Retinal pigment epithelial cell (primary cell): ENCODE measurements at regions not wholly inside any gene's neighbourhood (a gene's known extent, or its start where the extent isn't known, plus 50 kb on each side); places are given as distances from the start of the nearest gene placed in this dataset.
"Not testable (repeated sequence)": the region's sequence is repeated elsewhere in the genome, so short reads cannot be mapped to it uniquely, and the experiment has no call there.

Experiments
- DNase-seq: peaks from one replicate; pipeline ENCODE4 v3.0.0-alpha.2; 2010; ENCODE audit warnings: low read depth
- H3K4me3 ChIP-seq: 2 replicates; pipeline ENCODE4 v1.5.1; 2011; ENCODE audit warnings: mild to moderate bottlenecking, low read length, control low read depth, moderate library complexity
- TF ChIP-seq, protein P1 (sequence below): conservative IDR thresholded peaks from 2 replicates; pipeline ENCODE4 v1.5.1; 2011; ENCODE audit warnings: low read depth, low read length, control low read depth, inconsistent platforms

DNA sequence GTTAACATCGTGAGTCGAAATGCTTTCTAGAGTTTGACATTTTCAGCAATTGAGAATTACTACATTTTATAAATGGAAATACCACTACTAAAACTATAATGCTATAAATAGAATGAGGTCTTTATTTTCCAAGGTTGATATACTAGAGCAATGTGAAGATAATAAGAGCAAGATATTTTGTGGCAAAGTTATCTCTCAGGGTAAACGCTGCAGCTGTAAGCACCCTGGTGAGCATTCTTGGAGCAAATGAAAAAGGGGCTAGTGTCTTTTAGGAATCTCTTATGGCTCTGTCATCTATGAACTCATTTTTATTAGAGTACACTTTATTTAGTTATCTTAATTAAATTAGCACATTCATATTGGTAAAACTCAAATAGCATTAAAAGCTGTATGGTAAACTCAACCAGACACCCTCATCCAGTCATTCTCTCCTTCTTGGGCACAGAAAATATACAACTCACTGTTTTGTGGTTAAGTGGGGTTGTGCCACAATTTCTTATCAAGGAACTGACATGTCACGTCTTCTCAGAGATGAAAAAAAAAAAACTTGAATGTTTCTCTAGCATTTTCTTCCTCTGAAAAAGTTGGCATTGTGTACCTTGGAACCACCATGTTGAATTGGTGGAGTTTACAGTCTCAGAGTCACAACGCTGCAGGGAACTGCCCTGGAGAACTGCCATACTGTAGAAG, 289.5 kb upstream of the PFKP start:
- no peak for DNase-seq
- TF ChIP-seq, protein P1, sequence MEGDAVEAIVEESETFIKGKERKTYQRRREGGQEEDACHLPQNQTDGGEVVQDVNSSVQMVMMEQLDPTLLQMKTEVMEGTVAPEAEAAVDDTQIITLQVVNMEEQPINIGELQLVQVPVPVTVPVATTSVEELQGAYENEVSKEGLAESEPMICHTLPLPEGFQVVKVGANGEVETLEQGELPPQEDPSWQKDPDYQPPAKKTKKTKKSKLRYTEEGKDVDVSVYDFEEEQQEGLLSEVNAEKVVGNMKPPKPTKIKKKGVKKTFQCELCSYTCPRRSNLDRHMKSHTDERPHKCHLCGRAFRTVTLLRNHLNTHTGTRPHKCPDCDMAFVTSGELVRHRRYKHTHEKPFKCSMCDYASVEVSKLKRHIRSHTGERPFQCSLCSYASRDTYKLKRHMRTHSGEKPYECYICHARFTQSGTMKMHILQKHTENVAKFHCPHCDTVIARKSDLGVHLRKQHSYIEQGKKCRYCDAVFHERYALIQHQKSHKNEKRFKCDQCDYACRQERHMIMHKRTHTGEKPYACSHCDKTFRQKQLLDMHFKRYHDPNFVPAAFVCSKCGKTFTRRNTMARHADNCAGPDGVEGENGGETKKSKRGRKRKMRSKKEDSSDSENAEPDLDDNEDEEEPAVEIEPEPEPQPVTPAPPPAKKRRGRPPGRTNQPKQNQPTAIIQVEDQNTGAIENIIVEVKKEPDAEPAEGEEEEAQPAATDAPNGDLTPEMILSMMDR, result no peak
- H3K4me3 ChIP-seq, result no peak overlapping the region

DNA sequence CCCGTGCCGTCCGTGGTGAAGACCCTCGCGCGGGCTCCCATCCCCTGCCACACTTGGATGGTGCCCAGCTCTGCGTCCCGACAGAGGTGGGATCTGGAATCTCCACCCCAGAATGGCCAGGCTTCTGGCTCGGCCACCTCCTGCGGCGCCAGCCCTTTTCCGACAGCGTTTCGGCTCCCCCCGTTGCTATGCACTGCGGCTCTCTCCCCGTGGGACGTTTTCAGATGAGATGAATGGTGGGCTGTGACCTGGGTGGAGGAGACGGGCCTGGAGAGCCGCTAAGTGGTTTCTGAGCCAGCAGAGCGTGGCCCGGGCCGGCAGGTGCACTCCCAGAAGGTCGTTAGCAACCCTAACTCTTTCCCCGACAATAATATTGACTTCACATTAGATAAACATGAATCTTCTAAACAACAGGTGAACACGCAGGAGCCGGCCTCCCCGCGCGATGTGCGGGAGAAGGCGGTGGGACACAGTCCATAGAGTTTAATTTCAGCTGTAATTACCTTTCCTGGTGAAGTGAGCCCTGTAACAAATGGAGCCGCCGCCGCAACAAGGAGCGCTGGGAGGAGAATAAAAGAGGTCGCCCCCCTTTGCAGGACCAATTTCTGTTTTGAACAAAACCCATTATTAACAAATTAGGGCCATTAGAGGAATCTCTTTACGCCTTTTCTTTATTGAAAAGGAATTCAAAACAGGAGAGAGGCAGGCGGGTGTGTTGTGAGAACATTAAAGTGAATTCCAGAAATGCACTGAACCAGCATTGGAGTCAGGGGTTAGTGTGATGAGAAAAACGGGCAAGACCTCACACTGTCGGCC, 294.3 kb upstream of the PFKP start:
- no peak for DNase-seq
- H3K4me3 ChIP-seq, result no peak overlapping the region
- TF ChIP-seq, protein P1, result no peak

DNA sequence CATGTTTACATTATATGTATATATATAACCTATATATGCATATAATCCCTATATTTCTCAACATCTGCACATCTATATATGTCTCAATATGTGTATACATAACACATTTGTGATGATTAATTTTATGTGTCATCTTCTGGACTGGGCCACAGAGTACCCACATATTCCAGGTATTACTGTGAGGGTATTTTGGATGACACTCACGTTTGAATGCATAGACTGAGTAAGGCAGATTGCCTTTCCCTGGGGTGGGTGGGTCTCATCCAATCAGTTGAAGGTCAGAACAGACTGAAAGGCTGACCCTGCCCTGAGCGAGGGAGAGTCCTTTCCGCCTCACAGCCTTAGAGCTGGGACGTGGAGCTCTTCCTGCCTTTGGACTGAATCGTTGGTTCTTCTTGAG, 295.2 kb upstream of the PFKP start:
- no peak for DNase-seq
- TF ChIP-seq, protein P1, result no peak
- no peak overlapping the region for H3K4me3 ChIP-seq

DNA sequence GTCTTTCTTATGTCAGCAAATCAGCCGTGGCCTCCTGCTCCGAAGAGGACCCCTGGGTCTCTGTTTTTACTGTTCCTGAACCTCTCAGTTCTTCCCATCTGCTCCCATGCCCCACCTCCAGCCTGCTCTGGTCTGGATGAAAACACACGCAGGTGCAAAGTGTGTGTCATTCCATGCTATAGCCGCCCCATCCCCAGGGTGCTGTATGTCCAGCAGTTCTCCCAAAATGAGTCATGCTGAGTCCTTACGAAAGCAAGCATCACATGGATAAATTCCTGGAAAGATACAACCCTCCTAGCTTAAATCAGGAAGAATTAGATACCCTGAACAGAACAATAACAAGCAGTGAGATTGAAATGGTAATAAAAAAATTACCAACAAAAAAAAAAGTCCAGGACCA, 300.1 kb upstream of the PFKP start:
- DNase-seq, result not testable (repeated sequence)

DNA sequence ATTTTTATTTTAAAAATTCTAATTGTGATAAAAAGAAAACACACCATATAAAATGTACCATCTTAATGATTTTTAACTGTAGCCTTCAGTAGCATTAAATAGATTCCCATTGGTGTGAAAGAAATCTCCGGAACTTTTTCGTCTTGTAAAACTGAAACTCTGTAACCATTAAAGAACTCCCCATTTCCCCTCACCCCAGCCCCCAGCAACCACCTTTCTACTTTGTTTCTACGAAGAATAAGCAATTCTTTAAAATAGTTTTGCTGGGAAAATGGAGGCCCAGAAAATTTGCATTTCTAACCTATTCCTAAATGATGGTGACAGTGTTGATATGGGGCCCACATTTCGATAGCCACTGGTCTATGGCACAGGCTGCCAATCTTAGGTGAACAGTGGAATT, 305.4 kb upstream of the PFKP start:
- no peak for DNase-seq
- TF ChIP-seq, protein P1, result no peak

More for the DNA sequence above, 300.1 kb upstream of the PFKP start:
- H3K4me3 ChIP-seq, result not testable (repeated sequence)

DNA sequence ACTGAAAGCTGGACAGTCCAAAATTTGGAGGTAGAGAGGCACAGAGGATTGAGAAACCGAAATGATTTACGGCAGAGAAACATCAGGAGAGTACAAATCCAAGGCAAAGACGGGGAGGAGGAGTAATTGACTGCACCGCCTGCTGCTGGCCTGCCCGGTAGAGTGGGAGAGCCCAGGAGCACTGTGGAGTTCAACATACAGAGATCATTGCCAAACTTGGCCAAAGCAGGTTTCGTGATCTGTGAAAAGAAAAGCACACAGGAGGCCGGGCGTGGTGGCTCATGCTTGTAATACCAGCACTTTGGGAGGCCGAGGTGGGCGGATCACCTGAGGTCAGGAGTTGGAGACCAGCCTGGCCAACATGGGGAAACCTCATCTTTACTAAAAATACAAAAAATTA, 306.0 kb upstream of the PFKP start:
- TF ChIP-seq, protein P1, result no peak
- no peak for DNase-seq
- no peak overlapping the region for H3K4me3 ChIP-seq

More for the DNA sequence above, 305.4 kb upstream of the PFKP start:
- no peak overlapping the region for H3K4me3 ChIP-seq

DNA sequence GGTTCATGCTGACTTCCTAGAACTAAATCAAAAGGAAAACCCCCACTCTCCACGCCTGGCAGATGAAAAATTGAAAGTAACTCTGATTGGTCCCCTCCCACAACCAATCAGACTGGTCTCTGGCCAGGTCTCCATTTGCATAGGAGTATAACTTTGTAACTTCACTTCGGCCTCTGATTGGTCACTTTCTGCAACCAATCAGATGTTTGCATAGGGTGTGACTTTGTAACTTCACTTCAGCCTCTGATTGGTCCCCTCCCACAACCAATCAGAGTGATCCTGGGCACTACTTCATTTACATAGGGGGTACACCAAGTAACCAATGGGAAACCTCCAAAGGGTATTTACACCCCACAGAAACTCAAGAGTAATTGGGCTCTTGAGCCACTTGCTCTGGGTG, 306.6 kb upstream of the PFKP start:
- TF ChIP-seq, protein P1, result no peak
- no peak for DNase-seq
- H3K4me3 ChIP-seq, result no peak overlapping the region
